MM.1S (cell line): ENCODE measurements at regions not wholly inside any gene's neighbourhood (a gene's known extent, or its start where the extent isn't known, plus 50 kb on each side); places are given as distances from the start of the nearest gene placed in this dataset.

Experiments
- DNase-seq: peaks from one replicate; pipeline ENCODE4 v3.0.0-alpha.2; 2015
- H2AFZ ChIP-seq: fragments of 300-600 bp; sonication (generic); 2 replicates; pipeline ENCODE4 v1.6.0; 2016; ENCODE audit warnings: antibody characterized with exemption, low read length
- H3F3A ChIP-seq: fragments of 300-600 bp; sonication (generic); 2 replicates; pipeline ENCODE4 v1.6.1; 2016; ENCODE audit warnings: mild to moderate bottlenecking, antibody characterized with exemption, low read length, moderate library complexity, mixed read lengths; ENCODE audit not compliant: insufficient read depth
- H3K27ac ChIP-seq: fragments of 300-600 bp; sonication (generic); 2 replicates; pipeline ENCODE4 v1.5.1; 2016; ENCODE audit warnings: mild to moderate bottlenecking, low read length
- H3K27me3 ChIP-seq: fragments of 300-600 bp; sonication (generic); replicated peaks from 2 replicates; pipeline ENCODE4 v1.6.0; 2016; ENCODE audit warnings: low read length; ENCODE audit not compliant: insufficient read depth
- H3K36me3 ChIP-seq: fragments of 300-600 bp; sonication (generic); replicated peaks from 2 replicates; pipeline ENCODE4 v1.6.1; 2016; ENCODE audit warnings: mild to moderate bottlenecking, low read length, mixed read lengths; ENCODE audit not compliant: insufficient read depth
- H3K4me1 ChIP-seq: fragments of 300-600 bp; sonication (generic); 2 replicates; pipeline ENCODE4 v1.6.1; 2016; ENCODE audit warnings: low read length, mixed read lengths
- H3K4me2 ChIP-seq: fragments of 300-600 bp; sonication (generic); 2 replicates; pipeline ENCODE4 v1.6.0; 2016; ENCODE audit warnings: low read depth, low read length
- H3K4me3 ChIP-seq: fragments of 300-600 bp; sonication (generic); 2 replicates; pipeline ENCODE4 v1.5.1; 2016; ENCODE audit warnings: low read length, mixed read lengths
- H3K79me2 ChIP-seq: fragments of 300-600 bp; sonication (generic); 2 replicates; pipeline ENCODE4 v1.6.1; 2016; ENCODE audit warnings: mixed run types, low read length, mixed read lengths
- H3K9ac ChIP-seq: fragments of 300-600 bp; sonication (generic); 2 replicates; pipeline ENCODE4 v1.6.1; 2016; ENCODE audit warnings: low read length, mixed read lengths
- H3K9me2 ChIP-seq: fragments of 300-600 bp; sonication (generic); replicated peaks from 2 replicates; pipeline ENCODE4 v1.6.1; 2016; ENCODE audit warnings: mild to moderate bottlenecking, low read length, mixed read lengths; ENCODE audit not compliant: insufficient read depth
- H3K9me3 ChIP-seq: fragments of 300-600 bp; sonication (generic); replicated peaks from 2 replicates; pipeline ENCODE4 v1.6.1; 2016; ENCODE audit warnings: mild to moderate bottlenecking, low read length, mixed read lengths; ENCODE audit not compliant: insufficient read depth
- H4K20me1 ChIP-seq: fragments of 300-600 bp; sonication (generic); 2 replicates; pipeline ENCODE4 v1.6.1; 2016; ENCODE audit warnings: mild to moderate bottlenecking, low read length, moderate library complexity, mixed read lengths; ENCODE audit not compliant: insufficient read depth
- CTCF ChIP-seq: fragments of 300-600 bp; sonication (generic); IDR thresholded peaks from 2 replicates; pipeline ENCODE4 v1.5.1; 2016; ENCODE audit warnings: antibody characterized with exemption, low read length, mixed read lengths
- EZH2 ChIP-seq: fragments of 300-600 bp; sonication (generic); optimal IDR thresholded peaks from 2 replicates; pipeline ENCODE3; 2017; ENCODE audit warnings: low read depth, mild to moderate bottlenecking, antibody characterized with exemption, low read length, mixed read lengths
- EZH2phosphoT487 ChIP-seq: fragments of 300-600 bp; sonication (generic); IDR thresholded peaks from 2 replicates; pipeline ENCODE4 v1.6.1; 2018; ENCODE audit warnings: antibody characterized with exemption, low read length

GRCh38 chr1:48105165-48105564 lies 108.0 kb upstream of the TRABD2B start:
- TF ChIP-seq EZH2 (no peak), CTCF (0 out of 2 replicates have a peak, but pooled peaks have one; percentile 6), EZH2phosphoT487 (no peak)
- no peak for DNase-seq
- H3K27me3 ChIP-seq, result no peaks in the 10 kb centered on the region
- H3K27ac ChIP-seq, result no peak overlapping the region
- H3K79me2 ChIP-seq, result no peaks in the 10 kb centered on the region
- H3K9me3 ChIP-seq, result no peaks in the 10 kb centered on the region
- H3K4me1 ChIP-seq, result no peaks in the 10 kb centered on the region
- no peaks in the 10 kb centered on the region for H3K9me2 ChIP-seq
- H3F3A ChIP-seq, result no peaks in the 10 kb centered on the region
- H3K4me2 ChIP-seq, result no peak overlapping the region
- no peak overlapping the region for H3K9ac ChIP-seq
- H4K20me1 ChIP-seq, result no peaks in the 10 kb centered on the region
- H3K4me3 ChIP-seq, result no peak overlapping the region
- H3K36me3 ChIP-seq, result no peaks in the 10 kb centered on the region
- H2AFZ ChIP-seq, result no peak overlapping the region

GRCh38 chr1:48103495-48103894 lies 106.3 kb upstream of the TRABD2B start:
- H3K4me2 ChIP-seq, result no peak overlapping the region
- TF ChIP-seq CTCF (no peak), EZH2phosphoT487 (no peak), EZH2 (no peak)
- no peak overlapping the region for H2AFZ ChIP-seq
- H3K9me2 ChIP-seq, result no peaks in the 10 kb centered on the region
- H3K27me3 ChIP-seq, result no peaks in the 10 kb centered on the region
- H3K4me1 ChIP-seq, result no peaks in the 10 kb centered on the region
- no peaks in the 10 kb centered on the region for H3K79me2 ChIP-seq
- no peak overlapping the region for H3K9ac ChIP-seq
- no peaks in the 10 kb centered on the region for H3F3A ChIP-seq
- no peaks in the 10 kb centered on the region for H4K20me1 ChIP-seq
- no peaks in the 10 kb centered on the region for H3K36me3 ChIP-seq
- H3K9me3 ChIP-seq, result no peaks in the 10 kb centered on the region
- DNase-seq, result no peak
- H3K4me3 ChIP-seq, result no peak overlapping the region
- no peak overlapping the region for H3K27ac ChIP-seq

- no peak overlapping the region for H3K4me2 ChIP-seq
These were observed 105.6 kb upstream of the TRABD2B start for GRCh38 chr1:48102766-48103165.

More at GRCh38 chr1:48102766-48103165, 105.6 kb upstream of the TRABD2B start:
- Histone ChIP-seq H3K4me1 (no peaks in the 10 kb centered on the region), H3K9me2 (no peaks in the 10 kb centered on the region), H3K4me3 (no peak overlapping the region), H3K9me3 (no peaks in the 10 kb centered on the region), H3K36me3 (no peaks in the 10 kb centered on the region), H3K27ac (no peak overlapping the region), H3K27me3 (no peaks in the 10 kb centered on the region), H4K20me1 (no peaks in the 10 kb centered on the region), H3K9ac (no peak overlapping the region), H3K79me2 (no peaks in the 10 kb centered on the region), H3F3A (no peaks in the 10 kb centered on the region), H2AFZ (no peak overlapping the region)
- TF ChIP-seq EZH2phosphoT487 (no peak), CTCF (no peak), EZH2 (no peak)
- DNase-seq, result no peak
